GM23248 (cell line): ENCODE measurements at regions not wholly inside any gene's neighbourhood (a gene's known extent, or its start where the extent isn't known, plus 50 kb on each side); places are given as distances from the start of the nearest gene placed in this dataset.
"Not testable (repeated sequence)": the region's sequence is repeated elsewhere in the genome, so short reads cannot be mapped to it uniquely, and the experiment has no call there.

Experiments
- DNase-seq: peaks from one replicate; pipeline ENCODE4 v3.0.0-alpha.2; 2015
- H2AFZ ChIP-seq: fragments of 200-600 bp; sonication (generic); 2 replicates; pipeline ENCODE4 v1.6.1; 2016; ENCODE audit warnings: antibody characterized with exemption
- H3F3A ChIP-seq: fragments of 200-600 bp; sonication (generic); 2 replicates; pipeline ENCODE4 v1.6.1; 2016; ENCODE audit warnings: mild to moderate bottlenecking, antibody characterized with exemption, mixed run types; ENCODE audit not compliant: insufficient read depth
- H3K27ac ChIP-seq: fragments of 200-600 bp; sonication (generic); 2 replicates; pipeline ENCODE4 v1.5.1; 2016; ENCODE audit warnings: mild to moderate bottlenecking
- H3K27me3 ChIP-seq: fragments of 200-600 bp; sonication (generic); replicated peaks from 2 replicates; pipeline ENCODE4 v1.6.1; 2016; ENCODE audit warnings: mild to moderate bottlenecking; ENCODE audit not compliant: insufficient read depth
- H3K36me3 ChIP-seq: fragments of 200-600 bp; sonication (generic); 2 replicates; pipeline ENCODE4 v1.6.1; 2016; ENCODE audit warnings: low read depth, mild to moderate bottlenecking
- H3K4me1 ChIP-seq: fragments of 200-600 bp; sonication (generic); 2 replicates; pipeline ENCODE4 v1.6.1; 2016; ENCODE audit warnings: mild to moderate bottlenecking; ENCODE audit not compliant: insufficient read depth
- H3K4me2 ChIP-seq: fragments of 200-600 bp; sonication (generic); one replicate; pipeline ENCODE4 v1.6.1; 2016; ENCODE audit warnings: mild to moderate bottlenecking; ENCODE audit not compliant: unreplicated experiment
- H3K4me3 ChIP-seq: fragments of 200-600 bp; sonication (generic); 2 replicates; pipeline ENCODE4 v1.5.1; 2016; ENCODE audit warnings: mild to moderate bottlenecking
- H3K79me2 ChIP-seq: fragments of 200-600 bp; sonication (generic); 2 replicates; pipeline ENCODE4 v1.6.1; 2016; ENCODE audit warnings: mild to moderate bottlenecking; ENCODE audit not compliant: insufficient read depth
- H3K9ac ChIP-seq: fragments of 200-600 bp; sonication (generic); 2 replicates; pipeline ENCODE4 v1.6.1; 2016; ENCODE audit warnings: mild to moderate bottlenecking
- H3K9me2 ChIP-seq: fragments of 200-600 bp; sonication (generic); 2 replicates; pipeline ENCODE4 v1.6.1; 2016; ENCODE audit warnings: mixed run types, mild to moderate bottlenecking, moderate library complexity; ENCODE audit not compliant: insufficient read depth
- H3K9me3 ChIP-seq: fragments of 200-600 bp; sonication (generic); one replicate; pipeline ENCODE4 v1.6.1; 2017; ENCODE audit warnings: low read depth
- H4K20me1 ChIP-seq: fragments of 200-600 bp; sonication (generic); 2 replicates; pipeline ENCODE4 v1.6.0; 2016; ENCODE audit not compliant: insufficient read depth
- EZH2 ChIP-seq: fragments of 200-600 bp; sonication (generic); IDR thresholded peaks from 2 replicates; pipeline ENCODE4 v1.6.1; 2018; ENCODE audit warnings: antibody characterized with exemption, mild to moderate bottlenecking; ENCODE audit not compliant: insufficient read depth, poor library complexity, severe bottlenecking
- EZH2phosphoT487 ChIP-seq: fragments of 200-600 bp; sonication (generic); IDR thresholded peaks from 2 replicates; pipeline ENCODE4 v1.6.1; 2018; ENCODE audit warnings: antibody characterized with exemption, moderate library complexity, mild to moderate bottlenecking, low read depth; ENCODE audit not compliant: insufficient read depth
- WGBS, 2 experiments: methylation state at CpG; one replicate each; pipeline ENCODE4 v1.1.6; 2015 to 2017; ENCODE audit warnings: low lambda C conversion rate in 2 of 2, low coverage in 1 of 2; ENCODE audit errors: missing lambda C conversion rate in 2 of 2; 5-methylcytosine and 5-hydroxymethylcytosine counted together
- in situ Hi-C: fragments of 300-500 bp; cut with MboI; formaldehyde crosslinking; loops from 2 replicates; pipeline ENCODE4 v1.15.0; 2020

DNA sequence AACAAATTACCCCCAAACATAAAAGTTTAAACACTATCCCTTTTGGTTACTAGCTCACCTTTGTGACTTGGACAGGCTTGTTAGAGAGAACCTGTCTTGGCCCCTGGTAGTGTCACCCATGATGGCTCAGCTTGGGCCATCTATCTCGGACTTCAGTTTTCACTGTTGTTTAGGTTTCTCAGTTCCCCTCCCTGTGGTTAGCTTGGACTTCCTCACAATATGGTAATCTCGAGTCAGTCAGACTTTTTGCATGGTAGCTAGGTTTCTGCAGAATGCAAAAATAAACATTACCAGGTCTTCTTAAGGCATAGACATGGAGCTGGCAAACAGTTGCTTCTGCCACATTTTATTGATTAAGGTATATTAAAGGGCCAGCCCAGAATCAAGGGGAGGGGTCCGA lies 324.3 kb upstream of the RORB start:
- Histone ChIP-seq H3K4me1 (no peaks in the 10 kb centered on the region), H3K9me2 (no peaks in the 10 kb centered on the region), H3K4me2 (no peak overlapping the region), H3K27ac (no peak overlapping the region), H3K9me3 (no peaks in the 10 kb centered on the region), H4K20me1 (no peaks in the 10 kb centered on the region), H3K36me3 (no peaks in the 10 kb centered on the region), H2AFZ (no peak overlapping the region), H3K27me3 (no peaks in the 10 kb centered on the region), H3K79me2 (no peaks in the 10 kb centered on the region), H3K4me3 (no peak overlapping the region), H3K9ac (no peak overlapping the region), H3F3A (no peaks in the 10 kb centered on the region)
- WGBS, 2 experiments = 20% methylated on average over 3 of the region's 3 CpGs
- TF ChIP-seq EZH2 (no peak), EZH2phosphoT487 (no peak)
- in situ Hi-C loops = no loop called here
- no peak for DNase-seq

- Histone ChIP-seq H3K9me3 (no peaks in the 10 kb centered on the region), H3K9me2 (no peaks in the 10 kb centered on the region), H3K9ac (no peak overlapping the region), H3K27ac (no peak overlapping the region), H3F3A (no peaks in the 10 kb centered on the region), H3K36me3 (no peaks in the 10 kb centered on the region), H3K79me2 (no peaks in the 10 kb centered on the region), H4K20me1 (no peaks in the 10 kb centered on the region), H3K27me3 (no peaks in the 10 kb centered on the region), H3K4me1 (no peaks in the 10 kb centered on the region), H2AFZ (no peak overlapping the region), H3K4me2 (no peak overlapping the region), H3K4me3 (no peak overlapping the region)
- no peak for DNase-seq
- in situ Hi-C loops = no loop called here
- 33 to 37% methylated on average over 5 of the region's 5 CpGs for WGBS, 2 experiments
- TF ChIP-seq EZH2phosphoT487 = no peak
- no peak for TF ChIP-seq EZH2
Measured at GRCh38 chr9:74173284-74173683, 323.9 kb upstream of the RORB start.

DNA sequence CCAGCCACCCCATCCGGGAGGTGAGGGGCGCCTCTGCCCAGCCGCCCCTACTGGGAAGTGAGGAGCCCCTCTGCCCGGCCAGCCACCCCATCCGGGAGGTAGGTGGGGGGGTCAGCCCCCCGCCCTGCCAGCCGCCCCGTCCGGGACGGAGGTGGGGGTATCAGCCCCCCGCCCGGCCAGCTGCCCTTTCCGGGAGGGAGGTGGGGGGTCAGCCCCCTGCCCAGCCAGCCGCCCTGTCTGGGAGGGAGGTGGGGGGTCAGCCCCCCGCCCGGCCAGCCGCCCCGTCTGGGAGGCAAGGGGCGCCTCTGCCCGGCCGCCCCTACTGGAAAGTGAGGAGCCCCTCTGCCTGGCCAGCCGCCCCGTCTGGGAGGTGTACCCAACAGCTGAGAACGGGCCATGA lies 299.4 kb upstream of the RORB start:
- H3K27ac ChIP-seq, H2AFZ ChIP-seq, H3K9me3 ChIP-seq, H3K4me1 ChIP-seq, H3K79me2 ChIP-seq, H4K20me1 ChIP-seq, DNase-seq, H3F3A ChIP-seq, in situ Hi-C loops, H3K36me3 ChIP-seq, H3K9ac ChIP-seq, H3K4me2 ChIP-seq, H3K4me3 ChIP-seq, H3K9me2 ChIP-seq, H3K27me3 ChIP-seq: not testable (repeated sequence)
- WGBS, 2 experiments = 67 to 83% methylated on average over 1 to 21 of the region's 24 CpGs

DNA sequence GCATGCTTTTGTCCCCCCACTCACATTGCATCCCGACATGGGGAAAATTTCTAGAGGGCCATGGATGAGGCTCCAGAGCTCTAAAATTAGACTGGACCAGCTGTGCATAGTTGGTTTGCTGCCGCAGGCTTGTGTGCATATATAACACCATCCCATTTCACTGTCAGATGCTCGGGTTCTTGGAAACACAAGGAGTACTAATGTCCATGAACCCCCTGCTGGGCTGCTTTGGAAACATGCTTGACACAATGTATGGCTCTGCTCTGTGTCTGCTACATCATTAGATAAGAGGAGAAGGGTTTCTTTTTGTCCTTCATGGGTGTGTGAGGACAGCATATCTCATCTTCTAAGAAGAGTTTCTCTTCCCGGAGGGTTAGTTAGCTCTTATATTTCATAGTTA lies 292.1 kb upstream of the RORB start:
- no peak for TF ChIP-seq EZH2
- TF ChIP-seq EZH2phosphoT487 = no peak
- no peaks in the 10 kb centered on the region for H3K36me3 ChIP-seq
- H3K27me3 ChIP-seq = no peaks in the 10 kb centered on the region
- H3K4me1 ChIP-seq = no peaks in the 10 kb centered on the region
- DNase-seq = no peak
- no peaks in the 10 kb centered on the region for H3K79me2 ChIP-seq
- no peaks in the 10 kb centered on the region for H3K9me2 ChIP-seq
- no peak overlapping the region for H3K9ac ChIP-seq
- in situ Hi-C loops = loop anchor here (10.0 kb wide), 1 partner anchor 60 kb away; no protein-coding TSS in a partner anchor
- H3K9me3 ChIP-seq = no peaks in the 10 kb centered on the region
- H4K20me1 ChIP-seq = no peaks in the 10 kb centered on the region
- 23 to 37% methylated on average over 4 of the region's 4 CpGs for WGBS, 2 experiments
- H3K4me3 ChIP-seq = no peak overlapping the region
- no peaks in the 10 kb centered on the region for H3F3A ChIP-seq
- no peak overlapping the region for H2AFZ ChIP-seq
- H3K27ac ChIP-seq = no peak overlapping the region
- H3K4me2 ChIP-seq = no peak overlapping the region

GRCh38 chr9:74218385-74219063 lies 278.6 kb upstream of the RORB start:
- Histone ChIP-seq H3K27ac (no peak overlapping the region), H3K79me2 (no peaks in the 10 kb centered on the region), H3K27me3 (no peaks in the 10 kb centered on the region), H3K4me3 (no peak overlapping the region), H4K20me1 (no peaks in the 10 kb centered on the region), H2AFZ (no peak overlapping the region), H3K36me3 (no peaks in the 10 kb centered on the region), H3K9me3 (no peaks in the 10 kb centered on the region), H3K9ac (no peak overlapping the region), H3F3A (no peaks in the 10 kb centered on the region), H3K4me2 (no peak overlapping the region), H3K4me1 (no peaks in the 10 kb centered on the region), H3K9me2 (no peaks in the 10 kb centered on the region)
- 20 to 25% methylated on average over 3 of the region's 3 CpGs for WGBS, 2 experiments
- in situ Hi-C loops = no loop called here
- DNase-seq = no peak
- no peak for TF ChIP-seq EZH2
- TF ChIP-seq EZH2phosphoT487 = no peak
